Endothelial cell (in vitro differentiated cells): ENCODE measurements at regions not wholly inside any gene's neighbourhood (a gene's known extent, or its start where the extent isn't known, plus 50 kb on each side); places are given as distances from the start of the nearest gene placed in this dataset.
A peak's percentile ranks its signal among the peaks of the same experiment; 100 is the strongest.
"Not testable (repeated sequence)": the region's sequence is repeated elsewhere in the genome, so short reads cannot be mapped to it uniquely, and the experiment has no call there.

Source experiments
- DNase-seq: peaks from one replicate; pipeline ENCODE4 v3.0.0; 2021; ENCODE audit warnings: low spot score
- H3K27ac Mint-ChIP-seq: one replicate; pipeline ENCODE4 v1.8.0; 2021; ENCODE audit warnings: mixed read lengths, inconsistent platforms; ENCODE audit not compliant: unreplicated experiment
- H3K27me3 Mint-ChIP-seq: one replicate; pipeline ENCODE4 v1.8.0; 2021; ENCODE audit warnings: mild to moderate bottlenecking, moderate library complexity, mixed read lengths, inconsistent platforms; ENCODE audit not compliant: unreplicated experiment
- H3K36me3 Mint-ChIP-seq: one replicate; pipeline ENCODE4 v1.8.0; 2021; ENCODE audit warnings: mild to moderate bottlenecking, low read depth, mixed read lengths, inconsistent platforms; ENCODE audit not compliant: unreplicated experiment
- H3K4me1 Mint-ChIP-seq: one replicate; pipeline ENCODE4 v1.8.0; 2021; ENCODE audit warnings: mild to moderate bottlenecking, mixed read lengths, inconsistent platforms; ENCODE audit not compliant: unreplicated experiment
- H3K4me3 Mint-ChIP-seq: one replicate; pipeline ENCODE4 v1.8.0; 2021; ENCODE audit warnings: mild to moderate bottlenecking, mixed read lengths, inconsistent platforms; ENCODE audit not compliant: unreplicated experiment
- H3K9me3 Mint-ChIP-seq: one replicate; pipeline ENCODE4 v1.8.0; 2021; ENCODE audit warnings: mixed read lengths, inconsistent platforms; ENCODE audit not compliant: unreplicated experiment
- CTCF ChIP-seq: fragments of 200-600 bp; sonication (generic); IDR thresholded peaks from one replicate; pipeline ENCODE4 v1.5.0; 2021; ENCODE audit warnings: antibody characterized with exemption; ENCODE audit not compliant: unreplicated experiment

- peaks cover 32% of the 10 kb centered on the region for H3K4me1 Mint-ChIP-seq
- not testable (repeated sequence) for H3K27me3 Mint-ChIP-seq, H3K9me3 Mint-ChIP-seq, H3K27ac Mint-ChIP-seq, H3K36me3 Mint-ChIP-seq, H3K4me3 Mint-ChIP-seq, DNase-seq
Observed at GRCh38 chr3:172579753-172580152, 56.5 kb upstream of the TNFSF10 start.

- not testable (repeated sequence) for DNase-seq, H3K4me3 Mint-ChIP-seq, H3K9me3 Mint-ChIP-seq, H3K27ac Mint-ChIP-seq, H3K27me3 Mint-ChIP-seq, H3K36me3 Mint-ChIP-seq
- peaks cover 32% of the 10 kb centered on the region for H3K4me1 Mint-ChIP-seq
Observed at GRCh38 chr3:172578714-172579113, 55.5 kb upstream of the TNFSF10 start.

DNA sequence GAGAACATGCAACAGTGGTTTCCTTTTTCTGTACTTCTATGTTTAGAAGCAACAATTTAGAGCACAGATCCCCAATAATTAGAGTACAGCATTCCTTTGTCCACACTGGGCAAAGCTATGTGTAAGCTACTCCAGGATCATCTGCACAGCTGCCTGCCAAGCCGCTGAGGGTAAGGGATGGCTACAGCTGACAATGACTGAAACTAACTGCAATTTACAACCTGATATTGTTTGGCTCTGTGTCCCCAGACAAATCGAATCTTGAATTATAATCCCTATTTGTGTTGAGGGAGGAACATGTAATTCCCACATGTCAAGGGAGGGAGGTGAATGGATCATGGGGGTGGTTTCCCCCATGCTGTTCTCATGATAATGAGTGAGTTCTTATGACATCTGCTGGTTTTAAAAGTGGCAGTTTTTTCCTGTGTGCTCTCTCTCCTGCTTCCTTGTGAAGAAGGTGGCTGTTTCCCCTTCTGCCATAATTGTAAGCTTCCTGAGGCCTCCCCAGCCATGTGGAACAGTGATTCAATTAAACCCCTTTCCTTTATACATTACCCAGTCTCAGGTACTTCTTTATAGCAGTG is 54.8 kb upstream of the TNFSF10 start:
- Mint-ChIP-seq H3K27me3 (peaks cover 9% of the 10 kb centered on the region), H3K9me3 (no peaks in the 10 kb centered on the region), H3K27ac (peak overlapping the region; percentile 59), H3K4me1 (peaks cover 32% of the 10 kb centered on the region), H3K4me3 (no peak overlapping the region), H3K36me3 (peaks cover 4% of the 10 kb centered on the region)
- TF ChIP-seq CTCF: no peak
- no peak for DNase-seq

DNA sequence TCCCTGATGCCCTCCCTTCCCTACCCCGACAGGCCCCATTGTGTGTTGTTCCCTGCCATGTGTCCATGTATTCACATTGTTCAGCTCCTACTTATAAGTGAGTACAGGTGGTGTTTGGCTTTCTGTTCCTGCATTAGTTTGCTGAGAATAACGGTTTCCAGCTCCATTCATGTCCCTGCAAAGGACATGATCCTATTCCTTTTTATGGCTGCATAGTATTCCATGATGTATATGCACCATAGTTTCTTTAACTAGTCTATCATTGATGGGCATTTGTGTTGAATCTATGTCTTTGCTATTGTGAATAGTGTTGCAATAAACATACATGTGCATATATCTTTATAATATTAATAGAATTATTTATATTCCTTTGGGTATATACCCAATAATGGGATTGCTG is 52.1 kb upstream of the TNFSF10 start:
- Mint-ChIP-seq H3K9me3 (no peaks in the 10 kb centered on the region), H3K4me1 (peaks cover 22% of the 10 kb centered on the region), H3K27ac (peak overlapping the region; percentile 42), H3K4me3 (no peak overlapping the region), H3K27me3 (peaks cover 9% of the 10 kb centered on the region), H3K36me3 (peaks cover 7% of the 10 kb centered on the region)
- TF ChIP-seq CTCF: no peak
- no peak for DNase-seq

DNA sequence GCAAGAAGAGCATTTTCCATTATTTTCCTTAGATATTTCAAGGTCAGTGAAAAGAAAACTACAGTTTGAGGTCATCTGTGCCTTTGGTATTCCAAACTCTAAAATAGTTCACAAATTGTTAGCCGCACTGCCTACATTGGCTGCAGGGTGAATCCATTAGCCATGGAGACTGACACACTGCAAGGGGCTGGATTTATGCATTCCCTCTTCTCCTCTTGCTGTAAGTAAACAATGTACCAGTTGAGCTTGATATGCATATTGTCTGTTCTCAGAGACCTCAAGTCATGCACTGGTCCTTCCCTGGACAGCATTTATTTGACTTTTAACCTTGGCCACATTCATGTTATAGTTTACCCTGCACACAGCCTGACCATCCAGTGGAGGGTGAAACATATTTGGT is 50.2 kb upstream of the TNFSF10 start:
- Mint-ChIP-seq H3K4me3 (no peak overlapping the region), H3K4me1 (peaks cover 11% of the 10 kb centered on the region)

More for the DNA sequence above, 50.2 kb upstream of the TNFSF10 start:
- no peak overlapping the region for H3K27ac Mint-ChIP-seq
- H3K9me3 Mint-ChIP-seq: no peaks in the 10 kb centered on the region
- peaks cover 7% of the 10 kb centered on the region for H3K36me3 Mint-ChIP-seq
- no peak for TF ChIP-seq CTCF
- no peak for DNase-seq
- peaks cover 5% of the 10 kb centered on the region for H3K27me3 Mint-ChIP-seq
